ENCODE measurements at regions not wholly inside any gene's neighbourhood (a gene's known extent, or its start where the extent isn't known, plus 50 kb on each side); places are given as distances from the start of the nearest gene placed in this dataset.
"Not testable (repeated sequence)": the region's sequence is repeated elsewhere in the genome, so short reads cannot be mapped to it uniquely, and the experiment has no call there.

DNA sequence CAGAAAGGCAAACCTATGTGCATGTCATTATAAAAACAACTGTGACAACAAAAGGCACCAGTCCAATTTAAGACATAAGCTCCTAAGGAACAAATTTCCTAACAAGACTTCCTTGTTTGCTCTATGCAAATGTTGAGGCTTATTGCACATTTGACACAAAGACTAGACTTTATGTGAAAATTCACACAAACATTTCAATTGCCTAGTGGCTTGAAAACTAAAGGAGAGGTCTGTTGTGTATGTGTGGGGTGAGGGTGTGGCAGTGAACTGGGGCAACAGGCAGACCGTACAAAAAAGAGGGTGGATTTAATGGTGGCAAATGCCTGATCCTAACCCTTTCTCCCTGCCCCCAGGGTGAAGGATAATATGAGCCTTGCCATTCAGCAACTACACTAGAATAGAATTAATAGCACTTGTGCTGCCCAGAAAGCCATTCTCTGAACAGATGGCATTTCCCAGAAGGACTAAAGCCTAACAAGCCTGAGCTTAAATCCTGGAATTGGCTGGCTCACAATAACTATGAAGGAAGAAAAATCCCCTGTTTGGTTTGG lies 73.9 kb downstream of the GLUL start:
- TF ChIP-seq, protein P1, sequence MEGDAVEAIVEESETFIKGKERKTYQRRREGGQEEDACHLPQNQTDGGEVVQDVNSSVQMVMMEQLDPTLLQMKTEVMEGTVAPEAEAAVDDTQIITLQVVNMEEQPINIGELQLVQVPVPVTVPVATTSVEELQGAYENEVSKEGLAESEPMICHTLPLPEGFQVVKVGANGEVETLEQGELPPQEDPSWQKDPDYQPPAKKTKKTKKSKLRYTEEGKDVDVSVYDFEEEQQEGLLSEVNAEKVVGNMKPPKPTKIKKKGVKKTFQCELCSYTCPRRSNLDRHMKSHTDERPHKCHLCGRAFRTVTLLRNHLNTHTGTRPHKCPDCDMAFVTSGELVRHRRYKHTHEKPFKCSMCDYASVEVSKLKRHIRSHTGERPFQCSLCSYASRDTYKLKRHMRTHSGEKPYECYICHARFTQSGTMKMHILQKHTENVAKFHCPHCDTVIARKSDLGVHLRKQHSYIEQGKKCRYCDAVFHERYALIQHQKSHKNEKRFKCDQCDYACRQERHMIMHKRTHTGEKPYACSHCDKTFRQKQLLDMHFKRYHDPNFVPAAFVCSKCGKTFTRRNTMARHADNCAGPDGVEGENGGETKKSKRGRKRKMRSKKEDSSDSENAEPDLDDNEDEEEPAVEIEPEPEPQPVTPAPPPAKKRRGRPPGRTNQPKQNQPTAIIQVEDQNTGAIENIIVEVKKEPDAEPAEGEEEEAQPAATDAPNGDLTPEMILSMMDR (IDR thresholded peaks at IDR 0.05): no peak
- H3K27me3 ChIP-seq (replicated peaks; ENCODE audit: insufficient read depth): no peaks in the 10 kb centered on the region
- no peak overlapping the region for H3K4me3 ChIP-seq
- peak overlapping the region; percentile 30 to 32 for H3K27ac ChIP-seq
- no peak for DNase-seq (ENCODE audit: low spot score)
- no peaks in the 10 kb centered on the region for H3K36me3 ChIP-seq
- peak; percentile 40 for ATAC-seq (ENCODE audit: insufficient number of reproducible peaks, low FRiP score, low read depth)
- H3K9me3 ChIP-seq: no peaks in the 10 kb centered on the region
- peaks cover 3 to 18% of the 10 kb centered on the region in 2 donors for H3K4me1 ChIP-seq (ENCODE audit: control insufficient read depth in 1 of 2, low read depth in 2 of 2)

DNA sequence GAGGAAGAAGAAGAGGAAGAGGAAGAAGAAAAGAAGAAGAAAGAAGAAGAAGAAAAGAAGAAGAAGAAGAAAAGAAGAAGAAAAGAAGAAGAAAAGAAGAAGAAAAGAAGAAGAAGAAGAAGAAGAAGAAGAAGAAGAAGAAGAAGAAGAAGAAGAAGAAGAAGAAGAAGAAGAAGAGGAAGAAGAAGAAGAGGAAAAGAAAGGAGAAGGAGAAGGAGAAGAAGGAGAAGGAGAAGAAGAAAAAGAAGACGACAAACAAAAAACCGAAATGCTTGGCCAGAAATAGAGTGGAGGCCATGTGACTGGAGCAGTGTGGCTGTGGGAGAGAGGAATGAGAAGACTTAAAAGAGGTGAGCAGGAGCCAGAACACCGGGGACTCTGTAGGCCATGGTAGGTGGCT lies 75.1 kb downstream of the GLUL start:
- H3K9me3 ChIP-seq; H3K27ac ChIP-seq; DNase-seq (ENCODE audit: low spot score); H3K27me3 ChIP-seq (replicated peaks; ENCODE audit: insufficient read depth); ATAC-seq (ENCODE audit: insufficient number of reproducible peaks, low FRiP score, low read depth); H3K4me3 ChIP-seq; H3K36me3 ChIP-seq: not testable (repeated sequence)
- H3K4me1 ChIP-seq (ENCODE audit: control insufficient read depth in 1 of 2, low read depth in 2 of 2): peaks cover 3 to 18% of the 10 kb centered on the region in 2 donors

DNA sequence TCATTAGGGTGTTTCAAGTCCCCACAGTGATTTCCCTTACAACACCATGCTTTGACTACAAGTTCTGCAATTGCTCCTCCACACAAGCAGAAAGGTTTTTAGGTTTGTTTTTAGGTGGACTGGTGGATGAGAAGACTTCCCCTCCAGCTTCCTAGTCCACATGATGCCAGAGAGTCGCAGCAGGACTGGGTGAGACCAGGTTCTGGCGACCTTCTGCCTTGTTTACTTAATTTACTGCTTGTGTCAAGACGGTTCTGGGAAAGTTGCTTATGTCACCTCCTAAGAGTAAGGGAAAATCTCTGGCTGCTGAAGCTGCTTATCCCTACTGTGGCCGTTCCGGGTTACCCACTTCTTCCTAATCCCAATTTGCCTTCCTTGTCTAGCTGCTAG lies 76.4 kb downstream of the GLUL start:
- no peaks in the 10 kb centered on the region for H3K27me3 ChIP-seq (replicated peaks; ENCODE audit: insufficient read depth)
- no peaks in the 10 kb centered on the region for H3K9me3 ChIP-seq
- ATAC-seq (ENCODE audit: insufficient number of reproducible peaks, low FRiP score, low read depth): no peak
- no peaks in the 10 kb centered on the region for H3K36me3 ChIP-seq
- H3K4me3 ChIP-seq: no peak overlapping the region
- H3K27ac ChIP-seq: no peak overlapping the region
- peaks cover 3 to 18% of the 10 kb centered on the region in 2 donors for H3K4me1 ChIP-seq (ENCODE audit: control insufficient read depth in 1 of 2, low read depth in 2 of 2)
- no peak for DNase-seq (ENCODE audit: low spot score)
- TF ChIP-seq, protein P1 (IDR thresholded peaks at IDR 0.05): no peak

DNA sequence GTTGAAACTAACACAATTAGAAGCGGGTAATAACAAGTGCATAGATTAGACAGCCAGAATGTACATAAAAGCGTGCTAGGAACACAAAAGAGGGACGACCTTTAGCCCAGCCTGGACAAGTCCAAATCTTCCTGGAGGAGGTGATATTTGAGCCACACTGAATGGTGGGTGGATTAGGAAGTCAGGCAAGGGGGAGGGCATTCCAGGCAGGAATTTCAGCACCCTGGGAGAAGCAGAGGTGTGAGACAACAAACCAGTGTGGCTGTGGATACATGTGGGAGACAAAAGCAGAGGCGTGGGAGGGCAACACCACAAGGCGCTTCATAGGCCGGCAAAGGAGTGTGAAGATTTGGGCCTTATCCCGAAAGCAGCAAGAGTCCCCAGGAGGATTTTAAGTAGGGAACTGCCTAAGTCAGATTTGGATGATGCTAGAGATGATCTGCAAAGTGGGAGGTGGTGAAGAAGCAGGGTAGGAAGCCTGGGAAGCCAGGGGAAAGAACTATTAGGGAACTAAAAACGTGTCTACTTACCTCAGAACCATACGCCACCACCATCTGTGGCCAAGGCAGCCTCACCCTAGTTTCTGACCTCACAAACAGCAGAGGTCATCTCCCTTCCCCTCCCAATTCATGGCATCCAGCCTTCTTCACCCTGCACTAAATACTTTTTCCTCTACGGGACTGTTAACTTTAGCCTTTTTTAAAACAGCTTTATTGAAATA lies 81.8 kb downstream of the GLUL start:
- ATAC-seq (ENCODE audit: insufficient number of reproducible peaks, low FRiP score, low read depth) (no peak), DNase-seq (ENCODE audit: low spot score) (no peak)
- H3K27ac ChIP-seq: no peak overlapping the region
- no peaks in the 10 kb centered on the region for H3K9me3 ChIP-seq
- H3K36me3 ChIP-seq: no peaks in the 10 kb centered on the region
- H3K4me3 ChIP-seq: no peak overlapping the region
- peaks cover 0 to 2% of the 10 kb centered on the region in 2 donors for H3K4me1 ChIP-seq (ENCODE audit: control insufficient read depth in 1 of 2, low read depth in 2 of 2)
- no peaks in the 10 kb centered on the region for H3K27me3 ChIP-seq (replicated peaks; ENCODE audit: insufficient read depth)
- TF ChIP-seq, protein P1 (IDR thresholded peaks at IDR 0.05): no peak

DNA sequence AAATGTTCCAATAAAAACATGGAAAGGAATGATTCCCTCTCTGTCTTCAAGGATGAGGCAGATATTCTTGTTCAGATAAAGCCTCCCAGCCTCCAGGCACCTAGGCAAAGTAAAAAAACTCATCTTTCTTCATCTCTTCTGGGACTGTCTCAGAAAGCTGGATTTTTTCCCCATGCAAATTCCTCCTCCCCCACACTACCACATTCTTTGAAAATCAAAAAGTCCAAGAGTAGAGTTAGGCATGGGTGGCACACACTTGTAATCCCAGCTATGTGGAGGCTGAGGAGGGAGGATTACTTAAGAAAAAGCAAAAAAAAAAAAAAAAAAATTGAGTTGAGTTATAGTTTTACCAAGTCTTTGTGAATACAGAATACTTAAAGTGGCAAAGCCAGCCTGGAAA lies 82.8 kb downstream of the GLUL start:
- TF ChIP-seq, protein P1 (IDR thresholded peaks at IDR 0.05): no peak

DNA sequence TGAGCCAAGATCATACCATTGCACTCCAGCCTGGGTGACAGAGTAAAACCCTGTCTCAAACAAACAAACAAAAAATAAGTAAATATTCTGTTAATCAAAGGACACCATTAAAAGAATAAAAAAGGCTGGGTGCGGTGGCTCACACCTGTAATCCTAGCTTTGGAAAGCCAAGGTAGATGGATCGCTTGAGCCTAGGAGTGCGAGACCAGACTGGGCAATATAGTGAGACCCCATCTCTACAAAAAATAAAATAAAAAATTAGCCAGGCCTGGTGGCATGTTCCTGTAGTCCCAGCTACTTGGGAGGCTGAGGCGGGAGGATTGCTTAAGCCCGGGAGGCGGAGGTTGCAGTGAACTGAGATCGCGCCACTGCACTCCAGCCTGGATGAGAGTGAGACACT lies 84.1 kb downstream of the GLUL start:
- H3K36me3 ChIP-seq; H3K9me3 ChIP-seq; H3K27ac ChIP-seq; DNase-seq (ENCODE audit: low spot score); H3K27me3 ChIP-seq (replicated peaks; ENCODE audit: insufficient read depth); ATAC-seq (ENCODE audit: insufficient number of reproducible peaks, low FRiP score, low read depth); H3K4me3 ChIP-seq: not testable (repeated sequence)
- peaks cover 0 to 19% of the 10 kb centered on the region in 2 donors for H3K4me1 ChIP-seq (ENCODE audit: control insufficient read depth in 1 of 2, low read depth in 2 of 2)

More for the DNA sequence above, 82.8 kb downstream of the GLUL start:
- Histone ChIP-seq H3K36me3 (no peaks in the 10 kb centered on the region), H3K27ac (no peak overlapping the region), H3K9me3 (no peaks in the 10 kb centered on the region), H3K27me3 (replicated peaks; ENCODE audit: insufficient read depth) (no peaks in the 10 kb centered on the region), H3K4me3 (no peak overlapping the region), H3K4me1 (ENCODE audit: control insufficient read depth in 1 of 2, low read depth in 2 of 2) (peaks cover 0 to 12% of the 10 kb centered on the region in 2 donors)
- ATAC-seq (ENCODE audit: insufficient number of reproducible peaks, low FRiP score, low read depth) (no peak), DNase-seq (ENCODE audit: low spot score) (no peak)
